ENCODE measurements at regions not wholly inside any gene's neighbourhood (a gene's known extent, or its start where the extent isn't known, plus 50 kb on each side); places are given as distances from the start of the nearest gene placed in this dataset.

GRCh38 chr3:18295171-18295920 is 129.8 kb downstream of the SATB1 start:
- DNase-seq, result no peak

- DNase-seq, result no peak
These were observed 135.0 kb downstream of the SATB1 start for GRCh38 chr3:18290157-18290556.

GRCh38 chr3:18288243-18288642 is 136.9 kb downstream of the SATB1 start:
- no peak for DNase-seq

- no peak for DNase-seq
These were observed 140.4 kb downstream of the SATB1 start for GRCh38 chr3:18284716-18285115.

- DNase-seq, result no peak
These were observed 141.5 kb downstream of the SATB1 start for GRCh38 chr3:18283680-18284079.

GRCh38 chr3:18282507-18282906 is 142.6 kb downstream of the SATB1 start:
- DNase-seq, result no peak

GRCh38 chr3:18279226-18279737 is 145.9 kb downstream of the SATB1 start:
- no peak for DNase-seq

GRCh38 chr3:18264853-18265252 is 160.3 kb downstream of the SATB1 start:
- DNase-seq, result no peak

- no peak for DNase-seq
These were observed 160.8 kb downstream of the SATB1 start for GRCh38 chr3:18264361-18264760.

- no peak for DNase-seq
These were observed 166.6 kb downstream of the SATB1 start for GRCh38 chr3:18258492-18258891.

- DNase-seq, result no peak
These were observed 172.6 kb downstream of the SATB1 start for GRCh38 chr3:18252578-18252977.

- no peak for DNase-seq
These were observed 174.1 kb downstream of the SATB1 start for GRCh38 chr3:18250991-18251390.

GRCh38 chr3:18249126-18249525 is 176.0 kb downstream of the SATB1 start:
- DNase-seq, result no peak

GRCh38 chr3:18247776-18248310 is 177.3 kb downstream of the SATB1 start:
- no peak for DNase-seq

GRCh38 chr3:18247139-18247695 is 177.9 kb downstream of the SATB1 start:
- DNase-seq, result no peak

GRCh38 chr3:18246336-18247060 is 178.6 kb downstream of the SATB1 start:
- no peak for DNase-seq

GRCh38 chr3:18245721-18246120 is 179.4 kb downstream of the SATB1 start:
- DNase-seq, result no peak

GRCh38 chr3:18241837-18242236 is 183.3 kb downstream of the SATB1 start:
- DNase-seq, result no peak

GRCh38 chr3:18239674-18240073 is 185.5 kb downstream of the SATB1 start:
- no peak for DNase-seq

GRCh38 chr3:18238746-18239331 is 186.3 kb downstream of the SATB1 start:
- DNase-seq, result no peak

- no peak for DNase-seq
These were observed 186.8 kb downstream of the SATB1 start for GRCh38 chr3:18238332-18238731.

- DNase-seq, result no peak
These were observed 187.7 kb downstream of the SATB1 start for GRCh38 chr3:18237251-18238005.

Data from hindlimb muscle (tissue), 1 donor.